Suprapubic skin (tissue), 4 donors: ENCODE measurements at regions not wholly inside any gene's neighbourhood (a gene's known extent, or its start where the extent isn't known, plus 50 kb on each side); places are given as distances from the start of the nearest gene placed in this dataset.

Experiments
- POLR2A ChIP-seq, 2 donors: fragments of 450-650 bp; IDR thresholded peaks; one replicate each; pipeline ENCODE4 v1.6.1; 2017; ENCODE audit warnings: antibody characterized with exemption in 2 of 2, mild to moderate bottlenecking in 2 of 2, moderate library complexity in 2 of 2
- POLR2AphosphoS5 ChIP-seq, 3 donors: sonication (generic); formaldehyde crosslinking; IDR thresholded peaks; one replicate each; pipeline ENCODE4 v1.6.1; 2017; ENCODE audit warnings: antibody characterized with exemption in 3 of 3
- TF ChIP-seq, protein P1 (sequence below), 2 donors: fragments of 200-600 bp in 1 of 2; fragments of 450-650 bp in 1 of 2; sonication (generic) in 1 of 2; IDR thresholded peaks; one replicate each; pipeline ENCODE4 v1.5.1; 2016 to 2019; ENCODE audit warnings: antibody characterized with exemption in 2 of 2, mild to moderate bottlenecking in 1 of 2, moderate library complexity in 1 of 2

GRCh38 chr9:108786322-108786721 is 69.5 kb downstream of the ACTL7B start:
- TF ChIP-seq, protein P1, sequence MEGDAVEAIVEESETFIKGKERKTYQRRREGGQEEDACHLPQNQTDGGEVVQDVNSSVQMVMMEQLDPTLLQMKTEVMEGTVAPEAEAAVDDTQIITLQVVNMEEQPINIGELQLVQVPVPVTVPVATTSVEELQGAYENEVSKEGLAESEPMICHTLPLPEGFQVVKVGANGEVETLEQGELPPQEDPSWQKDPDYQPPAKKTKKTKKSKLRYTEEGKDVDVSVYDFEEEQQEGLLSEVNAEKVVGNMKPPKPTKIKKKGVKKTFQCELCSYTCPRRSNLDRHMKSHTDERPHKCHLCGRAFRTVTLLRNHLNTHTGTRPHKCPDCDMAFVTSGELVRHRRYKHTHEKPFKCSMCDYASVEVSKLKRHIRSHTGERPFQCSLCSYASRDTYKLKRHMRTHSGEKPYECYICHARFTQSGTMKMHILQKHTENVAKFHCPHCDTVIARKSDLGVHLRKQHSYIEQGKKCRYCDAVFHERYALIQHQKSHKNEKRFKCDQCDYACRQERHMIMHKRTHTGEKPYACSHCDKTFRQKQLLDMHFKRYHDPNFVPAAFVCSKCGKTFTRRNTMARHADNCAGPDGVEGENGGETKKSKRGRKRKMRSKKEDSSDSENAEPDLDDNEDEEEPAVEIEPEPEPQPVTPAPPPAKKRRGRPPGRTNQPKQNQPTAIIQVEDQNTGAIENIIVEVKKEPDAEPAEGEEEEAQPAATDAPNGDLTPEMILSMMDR (IDR thresholded peaks at IDR 0.05) = no peak
- TF ChIP-seq POLR2A (IDR thresholded peaks at IDR 0.05) (no peak), POLR2AphosphoS5 (IDR thresholded peaks at IDR 0.05) (no peak)
